Left ventricle myocardium inferior (tissue), 1 donor: ENCODE measurements at regions not wholly inside any gene's neighbourhood (a gene's known extent, or its start where the extent isn't known, plus 50 kb on each side); places are given as distances from the start of the nearest gene placed in this dataset.

Source experiments
- DNase-seq: peaks from one replicate; pipeline ENCODE4 v3.0.0-alpha.2; 2020
- H3K27ac ChIP-seq: fragments of 200-600 bp; replicated peaks from 2 replicates; pipeline ENCODE4 v1.8.0; 2021
- H3K27me3 ChIP-seq: fragments of 200-600 bp; 2 replicates; pipeline ENCODE4 v1.8.0; 2021; ENCODE audit warnings: low read depth
- H3K36me3 ChIP-seq: fragments of 200-600 bp; 2 replicates; pipeline ENCODE4 v1.8.0; 2021
- H3K4me1 ChIP-seq: fragments of 200-600 bp; 2 replicates; pipeline ENCODE4 v1.8.0; 2021
- H3K4me3 ChIP-seq: fragments of 200-600 bp; 2 replicates; pipeline ENCODE4 v1.8.0; 2021; ENCODE audit warnings: mild to moderate bottlenecking, moderate library complexity
- H3K9me3 ChIP-seq: fragments of 200-600 bp; replicated peaks from 2 replicates; pipeline ENCODE4 v1.8.0; 2021
- intact Hi-C: fragments of 100-400 bp; cut with micrococcal nuclease; formaldehyde crosslinking; loops from one replicate; pipeline ENCODE4 v1.11.0; 2022
- TF ChIP-seq, protein P1 (sequence below): fragments of 200-600 bp; IDR thresholded peaks from 2 replicates; pipeline ENCODE4 v1.8.0; 2021; ENCODE audit warnings: antibody characterized with exemption, mild to moderate bottlenecking, borderline replicate concordance
- donor health status: DM: no; HTN: yes; CAD: no; lungs with severe emphysema.

DNA sequence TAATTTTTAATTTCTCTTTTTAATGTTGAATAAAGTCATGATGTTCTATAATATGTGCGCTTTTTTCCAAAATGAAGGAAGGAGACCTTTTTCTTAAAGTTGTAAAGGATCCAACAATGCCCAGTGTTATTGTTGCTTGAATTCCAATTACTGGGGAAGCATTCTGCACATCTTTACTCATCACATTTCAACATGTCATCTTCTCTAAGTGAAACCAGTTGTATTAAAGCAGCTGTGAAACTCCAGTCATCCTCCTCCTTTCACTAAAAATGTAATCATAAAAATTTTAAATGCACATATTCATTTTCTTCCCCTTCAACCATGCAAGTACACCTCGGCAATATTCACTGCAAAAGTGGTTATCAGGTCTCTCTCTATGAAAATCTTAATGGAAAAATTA lies 722.7 kb downstream of the TSN start:
- no peak overlapping the region for H3K4me3 ChIP-seq
- TF ChIP-seq, protein P1, sequence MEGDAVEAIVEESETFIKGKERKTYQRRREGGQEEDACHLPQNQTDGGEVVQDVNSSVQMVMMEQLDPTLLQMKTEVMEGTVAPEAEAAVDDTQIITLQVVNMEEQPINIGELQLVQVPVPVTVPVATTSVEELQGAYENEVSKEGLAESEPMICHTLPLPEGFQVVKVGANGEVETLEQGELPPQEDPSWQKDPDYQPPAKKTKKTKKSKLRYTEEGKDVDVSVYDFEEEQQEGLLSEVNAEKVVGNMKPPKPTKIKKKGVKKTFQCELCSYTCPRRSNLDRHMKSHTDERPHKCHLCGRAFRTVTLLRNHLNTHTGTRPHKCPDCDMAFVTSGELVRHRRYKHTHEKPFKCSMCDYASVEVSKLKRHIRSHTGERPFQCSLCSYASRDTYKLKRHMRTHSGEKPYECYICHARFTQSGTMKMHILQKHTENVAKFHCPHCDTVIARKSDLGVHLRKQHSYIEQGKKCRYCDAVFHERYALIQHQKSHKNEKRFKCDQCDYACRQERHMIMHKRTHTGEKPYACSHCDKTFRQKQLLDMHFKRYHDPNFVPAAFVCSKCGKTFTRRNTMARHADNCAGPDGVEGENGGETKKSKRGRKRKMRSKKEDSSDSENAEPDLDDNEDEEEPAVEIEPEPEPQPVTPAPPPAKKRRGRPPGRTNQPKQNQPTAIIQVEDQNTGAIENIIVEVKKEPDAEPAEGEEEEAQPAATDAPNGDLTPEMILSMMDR = no peak
- no peak for DNase-seq
- intact Hi-C loops = no loop called here
- H3K36me3 ChIP-seq = no peaks in the 10 kb centered on the region
- no peaks in the 10 kb centered on the region for H3K4me1 ChIP-seq
- H3K27me3 ChIP-seq = no peaks in the 10 kb centered on the region
- H3K27ac ChIP-seq = no peak overlapping the region
- H3K9me3 ChIP-seq = no peaks in the 10 kb centered on the region

GRCh38 chr2:122478771-122479170 lies 723.3 kb downstream of the TSN start:
- no peaks in the 10 kb centered on the region for H3K27me3 ChIP-seq
- H3K27ac ChIP-seq = no peak overlapping the region
- H3K9me3 ChIP-seq = no peaks in the 10 kb centered on the region
- no peaks in the 10 kb centered on the region for H3K4me1 ChIP-seq
- H3K36me3 ChIP-seq = no peaks in the 10 kb centered on the region
- TF ChIP-seq, protein P1 = no peak
- intact Hi-C loops = no loop called here
- no peak for DNase-seq
- H3K4me3 ChIP-seq = no peak overlapping the region

DNA sequence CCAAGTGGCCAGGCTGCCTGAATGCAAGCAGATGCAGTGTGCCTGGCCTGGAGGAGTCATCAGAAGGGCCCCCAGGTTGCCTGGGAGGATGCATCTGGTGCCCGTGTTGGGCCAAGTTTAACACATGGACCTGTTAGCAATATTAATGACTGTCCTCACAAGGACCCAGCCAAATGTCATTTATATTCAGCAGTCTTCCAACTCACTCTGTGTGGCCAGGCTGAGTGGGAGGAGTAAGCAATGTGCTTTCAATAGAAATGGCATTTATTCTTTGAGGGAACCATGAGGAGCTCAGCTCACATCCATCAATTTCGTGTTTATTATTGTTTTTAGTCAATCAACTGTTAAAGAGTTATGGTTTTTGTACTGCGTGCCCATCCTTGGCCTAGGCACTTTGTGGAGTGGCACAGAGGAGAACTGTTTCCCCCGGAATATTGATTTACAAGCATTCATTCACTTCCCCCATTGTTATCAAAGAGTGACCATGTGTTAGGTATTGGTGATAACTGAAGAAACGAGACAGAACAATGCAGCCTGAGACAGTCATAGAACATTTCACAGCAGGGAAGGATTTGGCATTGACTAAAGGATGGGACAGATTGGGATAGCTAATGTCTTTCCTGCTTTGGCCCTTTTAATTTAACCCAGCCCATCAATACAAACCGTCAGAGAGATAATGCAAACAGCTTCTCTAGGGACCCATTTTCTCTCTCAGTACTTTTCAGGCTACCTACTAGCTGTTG lies 725.2 kb downstream of the TSN start:
- intact Hi-C loops = no loop called here
- H3K27ac ChIP-seq = no peak overlapping the region
- H3K36me3 ChIP-seq = no peaks in the 10 kb centered on the region
- no peaks in the 10 kb centered on the region for H3K9me3 ChIP-seq
- H3K27me3 ChIP-seq = no peaks in the 10 kb centered on the region
- H3K4me1 ChIP-seq = no peaks in the 10 kb centered on the region
- TF ChIP-seq, protein P1 = no peak
- H3K4me3 ChIP-seq = no peak overlapping the region
- DNase-seq = no peak

- no peaks in the 10 kb centered on the region for H3K36me3 ChIP-seq
- no peaks in the 10 kb centered on the region for H3K9me3 ChIP-seq
- no peaks in the 10 kb centered on the region for H3K4me1 ChIP-seq
- H3K27me3 ChIP-seq = no peaks in the 10 kb centered on the region
- no peak overlapping the region for H3K4me3 ChIP-seq
- intact Hi-C loops = no loop called here
- no peak for DNase-seq
- H3K27ac ChIP-seq = no peak overlapping the region
- TF ChIP-seq, protein P1 = no peak
Observed at GRCh38 chr2:122481244-122481622, 725.8 kb downstream of the TSN start.

DNA sequence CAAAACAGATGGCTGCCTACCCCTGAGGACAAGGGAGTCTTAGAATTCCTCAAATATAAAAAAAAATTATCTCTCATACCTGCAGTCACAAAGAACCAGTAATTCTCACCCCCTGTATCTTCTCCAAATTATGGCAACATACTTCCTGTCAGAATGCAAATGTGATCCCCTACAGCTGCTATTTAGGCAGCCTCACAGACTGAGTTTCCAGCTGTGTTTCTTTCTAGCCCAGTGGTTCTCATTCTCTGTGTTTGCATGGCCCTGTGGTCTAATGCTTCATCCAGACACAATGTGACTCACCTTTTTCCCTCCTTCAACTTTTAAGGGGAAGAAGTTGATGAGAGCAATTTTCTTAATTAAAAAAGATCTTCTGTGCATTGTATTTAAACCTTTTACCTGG lies 726.3 kb downstream of the TSN start:
- DNase-seq = no peak
- Histone ChIP-seq H3K27me3 (no peaks in the 10 kb centered on the region), H3K36me3 (no peaks in the 10 kb centered on the region)

More for the DNA sequence above, 726.3 kb downstream of the TSN start:
- intact Hi-C loops = no loop called here
- Histone ChIP-seq H3K9me3 (no peaks in the 10 kb centered on the region), H3K4me3 (no peak overlapping the region), H3K4me1 (no peaks in the 10 kb centered on the region), H3K27ac (no peak overlapping the region)
- TF ChIP-seq, protein P1 = no peak
